OCI-M1 (cell line): ENCODE measurements at regions not wholly inside any gene's neighbourhood (a gene's known extent, or its start where the extent isn't known, plus 50 kb on each side); places are given as distances from the start of the nearest gene placed in this dataset.

Experiments
- DNase-seq: peaks from one replicate; lab custom pipeline; 2025; lab: John Stamatoyannopoulos, UW

GRCh38 chr2:128554151-128554769, 235.6 kb upstream of the HS6ST1 start:
- no peak for DNase-seq

- DNase-seq, result no peak
These were observed 236.8 kb upstream of the HS6ST1 start for GRCh38 chr2:128555433-128555832.

GRCh38 chr2:128556089-128556488, 237.4 kb upstream of the HS6ST1 start:
- no peak for DNase-seq

- DNase-seq, result no peak
These were observed 238.0 kb upstream of the HS6ST1 start for GRCh38 chr2:128556633-128557032.

GRCh38 chr2:128557069-128557468, 238.4 kb upstream of the HS6ST1 start:
- DNase-seq, result no peak

- DNase-seq, result no peak
These were observed 239.2 kb upstream of the HS6ST1 start for GRCh38 chr2:128557831-128558241.

GRCh38 chr2:128558441-128558840, 239.8 kb upstream of the HS6ST1 start:
- no peak for DNase-seq

GRCh38 chr2:128558895-128559532, 240.3 kb upstream of the HS6ST1 start:
- no peak for DNase-seq

- no peak for DNase-seq
These were observed 241.2 kb upstream of the HS6ST1 start for GRCh38 chr2:128559533-128560515.

GRCh38 chr2:128560718-128561117, 242.1 kb upstream of the HS6ST1 start:
- no peak for DNase-seq

GRCh38 chr2:128562471-128563347, 244.0 kb upstream of the HS6ST1 start:
- DNase-seq, result no peak

- DNase-seq, result no peak
These were observed 244.7 kb upstream of the HS6ST1 start for GRCh38 chr2:128563348-128563687.

- DNase-seq, result no peak
These were observed 245.5 kb upstream of the HS6ST1 start for GRCh38 chr2:128564131-128564530.

- DNase-seq, result no peak
These were observed 245.9 kb upstream of the HS6ST1 start for GRCh38 chr2:128564551-128564950.

- no peak for DNase-seq
These were observed 246.8 kb upstream of the HS6ST1 start for GRCh38 chr2:128565441-128565840.

GRCh38 chr2:128566671-128567070, 248.0 kb upstream of the HS6ST1 start:
- DNase-seq, result no peak

- DNase-seq, result no peak
These were observed 249.4 kb upstream of the HS6ST1 start for GRCh38 chr2:128568106-128568505.

- no peak for DNase-seq
These were observed 254.4 kb upstream of the HS6ST1 start for GRCh38 chr2:128573116-128573515.

- no peak for DNase-seq
These were observed 254.9 kb upstream of the HS6ST1 start for GRCh38 chr2:128573531-128573930.

GRCh38 chr2:128577141-128577930, 258.7 kb upstream of the HS6ST1 start:
- no peak for DNase-seq
